GM23338 (cell line): ENCODE measurements at regions not wholly inside any gene's neighbourhood (a gene's known extent, or its start where the extent isn't known, plus 50 kb on each side); places are given as distances from the start of the nearest gene placed in this dataset.

Experiments
- ATAC-seq: fragments of 200-7000 bp; cut with Tn5 transposase; 3 replicates; pipeline ENCODE4 v1.9.1; 2020
- DNase-seq: peaks from one replicate; pipeline ENCODE4 v3.0.0-alpha.2; 2015; ENCODE audit warnings: low spot score
- H2AFZ ChIP-seq: fragments of 200-600 bp; sonication (generic); 2 replicates; pipeline ENCODE4 v1.8.0; 2016; ENCODE audit warnings: antibody characterized with exemption, mild to moderate bottlenecking, moderate library complexity
- H3F3A ChIP-seq: fragments of 200-600 bp; sonication (generic); replicated peaks from 2 replicates; pipeline ENCODE4 v1.8.0; 2017; ENCODE audit warnings: antibody characterized with exemption, mixed run types, low read depth
- H3K27ac ChIP-seq: fragments of 200-600 bp; sonication (generic); 2 replicates; pipeline ENCODE4 v1.6.1; 2016; ENCODE audit warnings: low read depth
- H3K27me3 ChIP-seq: fragments of 200-600 bp; sonication (generic); 2 replicates; pipeline ENCODE4 v1.8.0; 2016; ENCODE audit warnings: mild to moderate bottlenecking, mixed run types, moderate library complexity; ENCODE audit not compliant: insufficient read depth
- H3K36me3 ChIP-seq: fragments of 200-600 bp; sonication (generic); 2 replicates; pipeline ENCODE4 v1.8.0; 2016; ENCODE audit warnings: mild to moderate bottlenecking; ENCODE audit not compliant: insufficient read depth
- H3K4me1 ChIP-seq: fragments of 200-600 bp; sonication (generic); 2 replicates; pipeline ENCODE4 v1.8.0; 2016; ENCODE audit warnings: mild to moderate bottlenecking, moderate library complexity; ENCODE audit not compliant: insufficient read depth
- H3K4me2 ChIP-seq: fragments of 200-600 bp; sonication (generic); 2 replicates; pipeline ENCODE4 v1.7.1; 2017; ENCODE audit warnings: mixed run types
- H3K4me3 ChIP-seq: fragments of 200-600 bp; sonication (generic); 2 replicates; pipeline ENCODE4 v1.6.1; 2016; ENCODE audit warnings: mixed run types
- H3K79me2 ChIP-seq: fragments of 200-600 bp; sonication (generic); replicated peaks from 2 replicates; pipeline ENCODE4 v1.8.0; 2017; ENCODE audit warnings: mild to moderate bottlenecking; ENCODE audit not compliant: insufficient read depth
- H3K9me2 ChIP-seq: fragments of 200-600 bp; sonication (generic); 2 replicates; pipeline ENCODE4 v1.8.0; 2017; ENCODE audit not compliant: insufficient read depth
- H4K20me1 ChIP-seq: fragments of 200-600 bp; sonication (generic); replicated peaks from 2 replicates; pipeline ENCODE4 v1.8.0; 2017; ENCODE audit warnings: mild to moderate bottlenecking; ENCODE audit not compliant: insufficient read depth
- H3K27ac Mint-ChIP-seq: 2 replicates; pipeline ENCODE4 v1.8.0; 2020; ENCODE audit warnings: inconsistent platforms, mild to moderate bottlenecking, moderate library complexity, mixed read lengths
- H3K27me3 Mint-ChIP-seq: 3 replicates; pipeline ENCODE4 v1.8.0; 2022; ENCODE audit warnings: low read depth, mild to moderate bottlenecking, moderate library complexity, mixed read lengths, inconsistent platforms; ENCODE audit not compliant: insufficient read depth, poor library complexity
- H3K36me3 Mint-ChIP-seq: 3 replicates; pipeline ENCODE4 v1.8.0; 2021; ENCODE audit warnings: low read depth, mild to moderate bottlenecking, inconsistent platforms, moderate library complexity, mixed read lengths
- H3K4me1 Mint-ChIP-seq: 3 replicates; pipeline ENCODE4 v1.8.0; 2020; ENCODE audit warnings: mild to moderate bottlenecking, inconsistent platforms, mixed read lengths
- H3K4me3 Mint-ChIP-seq: 3 replicates; pipeline ENCODE4 v1.8.0; 2021; ENCODE audit warnings: moderate library complexity, mild to moderate bottlenecking, inconsistent platforms, mixed read lengths
- H3K9me3 Mint-ChIP-seq: 3 replicates; pipeline ENCODE4 v1.8.0; 2020; ENCODE audit warnings: moderate library complexity, mild to moderate bottlenecking, inconsistent platforms, mixed read lengths
- CREB1 ChIP-seq: fragments of 250-450 bp; sonication (Bioruptor Pico); IDR thresholded peaks from 2 replicates; pipeline ENCODE4 v1.5.0; 2020; ENCODE audit warnings: low read depth, mild to moderate bottlenecking, moderate library complexity
- CTCF ChIP-seq, 2 experiments: fragments of 200-600 bp in 1 of 2; sonication (generic) in 1 of 2; conservative IDR thresholded peaks; 2 replicates each; pipeline versions ENCODE4 v1.5.1 to v1.6.1; 2016 to 2017; ENCODE audit warnings: antibody characterized with exemption in 2 of 2, low read depth in 2 of 2, mild to moderate bottlenecking in 2 of 2, moderate library complexity in 1 of 2
- ETS1 ChIP-seq: IDR thresholded peaks from 2 replicates; pipeline ENCODE4 v1.6.1; 2016; ENCODE audit warnings: antibody characterized with exemption
- EZH2 ChIP-seq: fragments of 200-600 bp; sonication (generic); IDR thresholded peaks from one replicate; pipeline ENCODE4 v1.8.0; 2017; ENCODE audit warnings: antibody characterized with exemption, mild to moderate bottlenecking, low read depth; ENCODE audit not compliant: unreplicated experiment
- EZH2phosphoT487 ChIP-seq: fragments of 200-600 bp; sonication (generic); IDR thresholded peaks from one replicate; pipeline ENCODE4 v1.8.1; 2018; ENCODE audit warnings: antibody characterized with exemption; ENCODE audit not compliant: unreplicated experiment
- NANOG ChIP-seq: IDR thresholded peaks from 2 replicates; pipeline ENCODE4 v1.6.1; 2016; ENCODE audit warnings: antibody characterized with exemption, borderline replicate concordance
- POLR2AphosphoS5 ChIP-seq: IDR thresholded peaks from 2 replicates; pipeline ENCODE4 v1.6.1; 2016; ENCODE audit warnings: antibody characterized with exemption, low read depth
- STAT1 ChIP-seq: IDR thresholded peaks from one replicate; pipeline ENCODE4 v1.6.1; 2016; ENCODE audit warnings: antibody characterized with exemption; ENCODE audit not compliant: unreplicated experiment
- ZNF331 ChIP-seq: fragments of 250-450 bp; sonication (Bioruptor Pico); IDR thresholded peaks from 2 replicates; pipeline ENCODE4 v1.5.0; 2020; ENCODE audit warnings: low read depth, mild to moderate bottlenecking, moderate library complexity
- ZNF462 ChIP-seq: fragments of 250-450 bp; sonication (Bioruptor Pico); IDR thresholded peaks from 2 replicates; pipeline ENCODE4 v1.5.0; 2020; ENCODE audit warnings: mild to moderate bottlenecking, moderate library complexity

- DNase-seq (no peak), ATAC-seq (no peak)
- no peaks in the 10 kb centered on the region for H3K27me3 ChIP-seq
- no peaks in the 10 kb centered on the region for H4K20me1 ChIP-seq
- no peaks in the 10 kb centered on the region for H3K36me3 ChIP-seq
- no peak overlapping the region for H3K27ac Mint-ChIP-seq
- H3K36me3 Mint-ChIP-seq: peaks cover 14% of the 10 kb centered on the region
- no peak overlapping the region for H3K4me3 ChIP-seq
- no peak overlapping the region for H2AFZ ChIP-seq
- no peak overlapping the region for H3K27ac ChIP-seq
- no peak overlapping the region for H3K4me2 ChIP-seq
- TF ChIP-seq CREB1: no peak
- TF ChIP-seq EZH2phosphoT487: no peak
- TF ChIP-seq EZH2: no peak
- TF ChIP-seq STAT1: no peak
- TF ChIP-seq CTCF (conservative IDR thresholded peaks at IDR 0.05; ENCODE audit: low read depth in 2 of 2): no peak
- H3K9me2 ChIP-seq: 0 out of 2 replicates have a peak, but pooled peaks cover 8% of the 10 kb centered on the region
- H3K9me3 Mint-ChIP-seq: peaks cover 10% of the 10 kb centered on the region
- H3K79me2 ChIP-seq: no peaks in the 10 kb centered on the region
- peaks cover 7% of the 10 kb centered on the region for H3K4me1 Mint-ChIP-seq
- no peak overlapping the region for H3K4me3 Mint-ChIP-seq
- no peaks in the 10 kb centered on the region for H3F3A ChIP-seq
- H3K27me3 Mint-ChIP-seq: no peaks in the 10 kb centered on the region
- H3K4me1 ChIP-seq: no peaks in the 10 kb centered on the region
Observed at GRCh38 chr12:90166671-90167070, 458.0 kb upstream of the ATP2B1 start.

- Histone ChIP-seq H3K36me3 (no peaks in the 10 kb centered on the region), H3K27ac (no peak overlapping the region), H3K27me3 (no peaks in the 10 kb centered on the region), H4K20me1 (no peaks in the 10 kb centered on the region), H3K4me3 (no peak overlapping the region), H3K9me2 (0 out of 2 replicates have a peak, but pooled peaks cover 9% of the 10 kb centered on the region), H2AFZ (no peak overlapping the region), H3F3A (no peaks in the 10 kb centered on the region), H3K79me2 (no peaks in the 10 kb centered on the region), H3K4me2 (no peak overlapping the region), H3K4me1 (no peaks in the 10 kb centered on the region)
- Mint-ChIP-seq H3K4me3 (no peak overlapping the region), H3K27me3 (no peaks in the 10 kb centered on the region), H3K36me3 (peaks cover 15% of the 10 kb centered on the region), H3K4me1 (peaks cover 7% of the 10 kb centered on the region), H3K9me3 (peaks cover 14% of the 10 kb centered on the region), H3K27ac (no peak overlapping the region)
- ATAC-seq (no peak), DNase-seq (no peak)
- no peak for TF ChIP-seq ZNF331 (CRISPR knock-in tag)
- no peak for TF ChIP-seq ETS1
- TF ChIP-seq ZNF462 (CRISPR knock-in tag): no peak
- TF ChIP-seq POLR2AphosphoS5: no peak
- no peak for TF ChIP-seq EZH2phosphoT487
- TF ChIP-seq EZH2: no peak
- TF ChIP-seq NANOG: no peak
- TF ChIP-seq CREB1: no peak
Observed at GRCh38 chr12:90166012-90166411, 457.4 kb upstream of the ATP2B1 start.
